Activated naive CD4-positive, alpha-beta T cell treated with anti-CD3 and anti-CD28 coated beads, Interleukin-2, amount 50 U/mL, for 24 hours (primary cell): ENCODE measurements at regions not wholly inside any gene's neighbourhood (a gene's known extent, or its start where the extent isn't known, plus 50 kb on each side); places are given as distances from the start of the nearest gene placed in this dataset.

Experiments used
- H3K27ac Mint-ChIP-seq: one replicate; pipeline ENCODE4 v1.8.0; 2021; ENCODE audit warnings: mild to moderate bottlenecking, mixed read lengths
- H3K27me3 Mint-ChIP-seq: one replicate; pipeline ENCODE4 v1.8.0; 2021; ENCODE audit warnings: mixed read lengths
- H3K36me3 Mint-ChIP-seq: one replicate; pipeline ENCODE4 v1.8.0; 2021; ENCODE audit warnings: mixed read lengths
- H3K4me1 Mint-ChIP-seq: one replicate; pipeline ENCODE4 v1.8.0; 2021; ENCODE audit warnings: mixed read lengths
- H3K4me3 Mint-ChIP-seq: one replicate; pipeline ENCODE4 v1.8.0; 2021; ENCODE audit warnings: mild to moderate bottlenecking, mixed read lengths
- H3K9me3 Mint-ChIP-seq: one replicate; pipeline ENCODE4 v1.8.0; 2021; ENCODE audit warnings: mixed read lengths

- Mint-ChIP-seq H3K4me1 (no peaks in the 10 kb centered on the region), H3K27ac (no peak overlapping the region), H3K4me3 (no peak overlapping the region), H3K36me3 (no peaks in the 10 kb centered on the region), H3K9me3 (no peaks in the 10 kb centered on the region), H3K27me3 (peaks cover 9% of the 10 kb centered on the region)
Observed at GRCh38 chr5:1942158-1942557, 59.4 kb upstream of the IRX4 start.

- Mint-ChIP-seq H3K4me3 (no peak overlapping the region), H3K9me3 (no peaks in the 10 kb centered on the region), H3K27ac (no peak overlapping the region), H3K27me3 (peaks cover 17% of the 10 kb centered on the region), H3K36me3 (no peaks in the 10 kb centered on the region), H3K4me1 (no peaks in the 10 kb centered on the region)
Observed at GRCh38 chr5:1939256-1939655, 56.5 kb upstream of the IRX4 start.

GRCh38 chr5:1938310-1939000 lies 55.7 kb upstream of the IRX4 start:
- H3K4me3 Mint-ChIP-seq, result no peak overlapping the region
- no peaks in the 10 kb centered on the region for H3K36me3 Mint-ChIP-seq
- H3K4me1 Mint-ChIP-seq, result no peaks in the 10 kb centered on the region
- peaks cover 15% of the 10 kb centered on the region for H3K27me3 Mint-ChIP-seq
- no peak overlapping the region for H3K27ac Mint-ChIP-seq
- no peaks in the 10 kb centered on the region for H3K9me3 Mint-ChIP-seq

- H3K9me3 Mint-ChIP-seq, result no peaks in the 10 kb centered on the region
- peaks cover 19% of the 10 kb centered on the region for H3K27me3 Mint-ChIP-seq
- no peak overlapping the region for H3K27ac Mint-ChIP-seq
- H3K4me1 Mint-ChIP-seq, result no peaks in the 10 kb centered on the region
- no peaks in the 10 kb centered on the region for H3K36me3 Mint-ChIP-seq
- H3K4me3 Mint-ChIP-seq, result no peak overlapping the region
Observed at GRCh38 chr5:1937590-1937989, 54.9 kb upstream of the IRX4 start.

GRCh38 chr5:1936901-1937300 lies 54.2 kb upstream of the IRX4 start:
- no peaks in the 10 kb centered on the region for H3K9me3 Mint-ChIP-seq
- H3K36me3 Mint-ChIP-seq, result no peaks in the 10 kb centered on the region
- peaks cover 20% of the 10 kb centered on the region for H3K27me3 Mint-ChIP-seq
- H3K4me1 Mint-ChIP-seq, result no peaks in the 10 kb centered on the region
- no peak overlapping the region for H3K4me3 Mint-ChIP-seq
- H3K27ac Mint-ChIP-seq, result no peak overlapping the region

- Mint-ChIP-seq H3K9me3 (no peaks in the 10 kb centered on the region), H3K27ac (no peak overlapping the region), H3K4me1 (no peaks in the 10 kb centered on the region), H3K36me3 (no peaks in the 10 kb centered on the region), H3K4me3 (no peak overlapping the region), H3K27me3 (peaks cover 22% of the 10 kb centered on the region)
Observed at GRCh38 chr5:1936413-1936812, 53.7 kb upstream of the IRX4 start.

- H3K9me3 Mint-ChIP-seq, result no peaks in the 10 kb centered on the region
- H3K27me3 Mint-ChIP-seq, result peaks cover 21% of the 10 kb centered on the region
- no peaks in the 10 kb centered on the region for H3K4me1 Mint-ChIP-seq
- no peak overlapping the region for H3K27ac Mint-ChIP-seq
- no peaks in the 10 kb centered on the region for H3K36me3 Mint-ChIP-seq
- H3K4me3 Mint-ChIP-seq, result no peak overlapping the region
Observed at GRCh38 chr5:1934801-1935429, 52.2 kb upstream of the IRX4 start.

- Mint-ChIP-seq H3K9me3 (no peaks in the 10 kb centered on the region), H3K27ac (no peak overlapping the region), H3K4me1 (no peaks in the 10 kb centered on the region), H3K27me3 (peaks cover 17% of the 10 kb centered on the region), H3K36me3 (no peaks in the 10 kb centered on the region), H3K4me3 (no peak overlapping the region)
Observed at GRCh38 chr5:1934056-1934394, 51.3 kb upstream of the IRX4 start.

GRCh38 chr5:1933364-1934055 lies 50.8 kb upstream of the IRX4 start:
- Mint-ChIP-seq H3K27ac (no peak overlapping the region), H3K9me3 (no peaks in the 10 kb centered on the region), H3K4me3 (no peak overlapping the region), H3K27me3 (peaks cover 17% of the 10 kb centered on the region), H3K4me1 (no peaks in the 10 kb centered on the region), H3K36me3 (no peaks in the 10 kb centered on the region)
